ENCODE measurements at regions not wholly inside any gene's neighbourhood (a gene's known extent, or its start where the extent isn't known, plus 50 kb on each side); places are given as distances from the start of the nearest gene placed in this dataset.

GRCh38 chrX:144494074-144494473 is 610.2 kb downstream of the UBE2NL start:
- TF ChIP-seq, protein P1, sequence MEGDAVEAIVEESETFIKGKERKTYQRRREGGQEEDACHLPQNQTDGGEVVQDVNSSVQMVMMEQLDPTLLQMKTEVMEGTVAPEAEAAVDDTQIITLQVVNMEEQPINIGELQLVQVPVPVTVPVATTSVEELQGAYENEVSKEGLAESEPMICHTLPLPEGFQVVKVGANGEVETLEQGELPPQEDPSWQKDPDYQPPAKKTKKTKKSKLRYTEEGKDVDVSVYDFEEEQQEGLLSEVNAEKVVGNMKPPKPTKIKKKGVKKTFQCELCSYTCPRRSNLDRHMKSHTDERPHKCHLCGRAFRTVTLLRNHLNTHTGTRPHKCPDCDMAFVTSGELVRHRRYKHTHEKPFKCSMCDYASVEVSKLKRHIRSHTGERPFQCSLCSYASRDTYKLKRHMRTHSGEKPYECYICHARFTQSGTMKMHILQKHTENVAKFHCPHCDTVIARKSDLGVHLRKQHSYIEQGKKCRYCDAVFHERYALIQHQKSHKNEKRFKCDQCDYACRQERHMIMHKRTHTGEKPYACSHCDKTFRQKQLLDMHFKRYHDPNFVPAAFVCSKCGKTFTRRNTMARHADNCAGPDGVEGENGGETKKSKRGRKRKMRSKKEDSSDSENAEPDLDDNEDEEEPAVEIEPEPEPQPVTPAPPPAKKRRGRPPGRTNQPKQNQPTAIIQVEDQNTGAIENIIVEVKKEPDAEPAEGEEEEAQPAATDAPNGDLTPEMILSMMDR (IDR thresholded peaks at IDR 0.05; ENCODE audit: low read depth, low read length, missing control alignments), result no peak
- DNase-seq (ENCODE audit: low read depth), result no peak
- in situ Hi-C loops (cut with HindIII; ENCODE audit: low sequenced_read_pairs), result no loop called here
- H3K4me3 ChIP-seq (ENCODE audit: low read depth, low read length), result no peak overlapping the region

DNA sequence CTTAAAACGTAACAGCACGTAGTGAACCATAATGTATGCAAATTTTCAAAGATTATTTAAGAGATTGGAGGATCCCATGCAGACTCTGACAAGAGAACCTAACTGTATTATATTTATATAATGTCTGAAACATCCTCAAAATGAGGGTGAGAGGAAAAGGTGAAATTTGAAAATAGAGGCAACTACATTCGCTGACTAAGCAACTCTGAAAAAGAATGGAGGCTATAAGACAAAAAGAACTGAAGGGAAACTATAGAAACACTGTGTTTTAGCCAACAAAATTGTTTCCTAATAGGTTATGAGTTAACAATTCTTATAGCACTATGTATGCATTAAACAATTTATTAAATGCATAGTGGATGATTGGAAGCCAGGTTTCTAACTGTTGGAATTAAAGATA is 648.0 kb downstream of the UBE2NL start:
- in situ Hi-C loops (cut with HindIII; ENCODE audit: low sequenced_read_pairs), result no loop called here
- no peak overlapping the region for H3K4me3 ChIP-seq (ENCODE audit: low read depth, low read length)
- DNase-seq (ENCODE audit: low read depth), result no peak
- TF ChIP-seq, protein P1 (IDR thresholded peaks at IDR 0.05; ENCODE audit: low read depth, low read length, missing control alignments), result no peak

- TF ChIP-seq, protein P1 (IDR thresholded peaks at IDR 0.05; ENCODE audit: low read depth, low read length, missing control alignments), result no peak
- no peak for DNase-seq (ENCODE audit: low read depth)
- H3K4me3 ChIP-seq (ENCODE audit: low read depth, low read length), result no peak overlapping the region
- in situ Hi-C loops (cut with HindIII; ENCODE audit: low sequenced_read_pairs), result no loop called here
Measured at GRCh38 chrX:144566592-144566991, 680.7 kb upstream of the SPANXN1 start.

GRCh38 chrX:144586756-144587155 is 660.5 kb upstream of the SPANXN1 start:
- TF ChIP-seq, protein P1 (IDR thresholded peaks at IDR 0.05; ENCODE audit: low read depth, low read length, missing control alignments), result no peak
- no peak overlapping the region for H3K4me3 ChIP-seq (ENCODE audit: low read depth, low read length)
- in situ Hi-C loops (cut with HindIII; ENCODE audit: low sequenced_read_pairs), result no loop called here
- no peak for DNase-seq (ENCODE audit: low read depth)

- no peak for DNase-seq (ENCODE audit: low read depth)
- TF ChIP-seq, protein P1 (IDR thresholded peaks at IDR 0.05; ENCODE audit: low read depth, low read length, missing control alignments), result no peak
- no peak overlapping the region for H3K4me3 ChIP-seq (ENCODE audit: low read depth, low read length)
- in situ Hi-C loops (cut with HindIII; ENCODE audit: low sequenced_read_pairs), result no loop called here
Measured at GRCh38 chrX:144592036-144592435, 655.3 kb upstream of the SPANXN1 start.

GRCh38 chrX:144601010-144601409 is 646.3 kb upstream of the SPANXN1 start:
- DNase-seq (ENCODE audit: low read depth), result no peak
- no peak overlapping the region for H3K4me3 ChIP-seq (ENCODE audit: low read depth, low read length)
- TF ChIP-seq, protein P1 (IDR thresholded peaks at IDR 0.05; ENCODE audit: low read depth, low read length, missing control alignments), result no peak
- in situ Hi-C loops (cut with HindIII; ENCODE audit: low sequenced_read_pairs), result no loop called here

GRCh38 chrX:144612076-144612475 is 635.2 kb upstream of the SPANXN1 start:
- H3K4me3 ChIP-seq (ENCODE audit: low read depth, low read length), result no peak overlapping the region
- DNase-seq (ENCODE audit: low read depth), result no peak
- TF ChIP-seq, protein P1 (IDR thresholded peaks at IDR 0.05; ENCODE audit: low read depth, low read length, missing control alignments), result no peak
- in situ Hi-C loops (cut with HindIII; ENCODE audit: low sequenced_read_pairs), result no loop called here
